DND-41 (cell line): ENCODE measurements at regions not wholly inside any gene's neighbourhood (a gene's known extent, or its start where the extent isn't known, plus 50 kb on each side); places are given as distances from the start of the nearest gene placed in this dataset.

ENCODE experiments used
- CTCF ChIP-seq: IDR thresholded peaks from 2 replicates; pipeline ENCODE4 v1.5.1; 2012; ENCODE audit warnings: borderline replicate concordance, low read length, moderate library complexity, mild to moderate bottlenecking; ENCODE audit not compliant: poor library complexity, severe bottlenecking; ENCODE audit errors: extremely low read depth
- EZH2 ChIP-seq: IDR thresholded peaks from 3 replicates; pipeline ENCODE4 v1.6.1; 2012; ENCODE audit warnings: borderline replicate concordance, low read depth, mild to moderate bottlenecking, moderate library complexity, low read length, inconsistent platforms; ENCODE audit not compliant: severe bottlenecking

- TF ChIP-seq CTCF (no peak), EZH2 (no peak)
These were observed 314.9 kb upstream of the TRAM1L1 start for GRCh38 chr4:117400039-117400835.
